ENCODE measurements at regions not wholly inside any gene's neighbourhood (a gene's known extent, or its start where the extent isn't known, plus 50 kb on each side); places are given as distances from the start of the nearest gene placed in this dataset.

DNA sequence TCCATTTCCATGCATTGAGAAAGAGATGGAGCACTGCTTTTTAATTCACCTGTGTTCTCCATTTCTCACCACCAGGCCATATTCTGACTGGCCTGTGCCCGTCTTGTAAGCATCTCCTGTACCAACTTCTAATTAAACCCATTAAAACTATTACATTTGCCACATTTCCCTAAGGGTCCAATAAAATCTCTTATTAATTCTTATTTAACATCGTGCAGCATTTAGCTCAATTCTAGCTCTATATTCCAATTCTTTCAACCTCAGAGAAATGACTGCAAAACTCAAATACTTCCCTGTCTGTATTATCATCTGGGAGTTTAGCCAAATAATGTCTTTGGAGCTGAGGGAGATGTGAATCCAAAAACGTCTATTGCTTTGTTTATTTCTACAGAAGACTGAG is 495.4 kb upstream of the TMEM132C start:
- no peak for TF ChIP-seq POLR2A (IDR thresholded peaks at IDR 0.05)
- TF ChIP-seq, protein P1, sequence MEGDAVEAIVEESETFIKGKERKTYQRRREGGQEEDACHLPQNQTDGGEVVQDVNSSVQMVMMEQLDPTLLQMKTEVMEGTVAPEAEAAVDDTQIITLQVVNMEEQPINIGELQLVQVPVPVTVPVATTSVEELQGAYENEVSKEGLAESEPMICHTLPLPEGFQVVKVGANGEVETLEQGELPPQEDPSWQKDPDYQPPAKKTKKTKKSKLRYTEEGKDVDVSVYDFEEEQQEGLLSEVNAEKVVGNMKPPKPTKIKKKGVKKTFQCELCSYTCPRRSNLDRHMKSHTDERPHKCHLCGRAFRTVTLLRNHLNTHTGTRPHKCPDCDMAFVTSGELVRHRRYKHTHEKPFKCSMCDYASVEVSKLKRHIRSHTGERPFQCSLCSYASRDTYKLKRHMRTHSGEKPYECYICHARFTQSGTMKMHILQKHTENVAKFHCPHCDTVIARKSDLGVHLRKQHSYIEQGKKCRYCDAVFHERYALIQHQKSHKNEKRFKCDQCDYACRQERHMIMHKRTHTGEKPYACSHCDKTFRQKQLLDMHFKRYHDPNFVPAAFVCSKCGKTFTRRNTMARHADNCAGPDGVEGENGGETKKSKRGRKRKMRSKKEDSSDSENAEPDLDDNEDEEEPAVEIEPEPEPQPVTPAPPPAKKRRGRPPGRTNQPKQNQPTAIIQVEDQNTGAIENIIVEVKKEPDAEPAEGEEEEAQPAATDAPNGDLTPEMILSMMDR (IDR thresholded peaks at IDR 0.05), result no peak
- no peak for TF ChIP-seq EP300 (IDR thresholded peaks at IDR 0.05)

Data from stomach (tissue), 4 donors.